Keratinocyte (primary cell): ENCODE measurements at regions not wholly inside any gene's neighbourhood (a gene's known extent, or its start where the extent isn't known, plus 50 kb on each side); places are given as distances from the start of the nearest gene placed in this dataset.

ENCODE experiments used
- DNase-seq: peaks from one replicate; pipeline ENCODE4 v3.0.0-alpha.2; 2011; ENCODE audit warnings: low read depth, missing footprints, low spot score
- FAIRE-seq: peaks from 2 replicates; lab custom pipeline; 2011; peaks lifted over from hg19 to GRCh38; lab: Jason Lieb, UNC
- H2AFZ ChIP-seq: 2 replicates; pipeline ENCODE4 v1.6.0; 2012; ENCODE audit warnings: low read length, control low read depth, inconsistent platforms; ENCODE audit not compliant: control insufficient read depth
- H3K27ac ChIP-seq: 2 replicates; pipeline ENCODE4 v1.5.1; 2011; ENCODE audit warnings: low read length; ENCODE audit not compliant: control insufficient read depth, insufficient read depth
- H3K27me3 ChIP-seq: 3 replicates; pipeline ENCODE4 v1.6.0; 2011; ENCODE audit warnings: low read length; ENCODE audit not compliant: control insufficient read depth, insufficient read depth; ENCODE audit errors: extremely low read depth
- H3K36me3 ChIP-seq, 2 experiments: 2 replicates in 1 of 2; 3 replicates in 1 of 2; pipeline ENCODE4 v1.5.1; 2011; ENCODE audit warnings: low read length in 2 of 2, mild to moderate bottlenecking in 1 of 2; ENCODE audit not compliant: control insufficient read depth in 2 of 2, insufficient read depth in 2 of 2; ENCODE audit errors: extremely low read depth in 1 of 2
- H3K4me1 ChIP-seq: 3 replicates; pipeline ENCODE4 v1.5.1; 2011; ENCODE audit warnings: low read length; ENCODE audit not compliant: control insufficient read depth, insufficient read depth; ENCODE audit errors: extremely low read depth
- H3K4me2 ChIP-seq: 3 replicates; pipeline ENCODE4 v1.6.0; 2011; ENCODE audit warnings: low read depth, low read length; ENCODE audit not compliant: control insufficient read depth, insufficient read depth; ENCODE audit errors: extremely low read depth
- H3K4me3 ChIP-seq, 3 experiments: fragments of 200-600 bp in 1 of 3; sonication (generic) in 1 of 3; 2 replicates in 2 of 3; 3 replicates in 1 of 3; pipeline ENCODE4 v1.5.1; 2011 to 2016; ENCODE audit warnings: low read length in 3 of 3, mild to moderate bottlenecking in 3 of 3, control low read depth in 2 of 3, inconsistent platforms in 1 of 3, low read depth in 1 of 3, mixed read lengths in 1 of 3, mixed run types in 1 of 3, moderate library complexity in 1 of 3; ENCODE audit not compliant: control insufficient read depth in 2 of 3, insufficient read depth in 2 of 3; ENCODE audit errors: extremely low read depth in 1 of 3
- H3K79me2 ChIP-seq: 2 replicates; pipeline ENCODE4 v1.6.0; 2012; ENCODE audit warnings: low read length; ENCODE audit not compliant: control insufficient read depth, insufficient read depth
- H3K9ac ChIP-seq: 3 replicates; pipeline ENCODE4 v1.6.0; 2011; ENCODE audit warnings: low read length; ENCODE audit not compliant: control insufficient read depth, insufficient read depth; ENCODE audit errors: extremely low read depth
- H3K9me1 ChIP-seq: 3 replicates; pipeline ENCODE4 v1.6.0; 2011; ENCODE audit warnings: low read length; ENCODE audit not compliant: control insufficient read depth, insufficient read depth; ENCODE audit errors: extremely low read depth
- H3K9me3 ChIP-seq: 2 replicates; pipeline ENCODE4 v1.5.1; 2012; ENCODE audit warnings: low read depth, low read length; ENCODE audit not compliant: control insufficient read depth
- H4K20me1 ChIP-seq: 3 replicates; pipeline ENCODE4 v1.6.0; 2011; ENCODE audit warnings: low read length; ENCODE audit not compliant: control insufficient read depth, insufficient read depth; ENCODE audit errors: extremely low read depth
- EZH2 ChIP-seq: IDR thresholded peaks from one replicate; pipeline ENCODE4 v1.6.1; 2012; ENCODE audit warnings: inconsistent platforms, mild to moderate bottlenecking, low read length, moderate library complexity
- dilution Hi-C: fragments of 300-500 bp; cut with MboI; formaldehyde crosslinking; loops from one replicate; pipeline ENCODE4 v1.7.0; 2020; ENCODE audit warnings: low sequenced_read_pairs; ENCODE audit not compliant: extremely low pct_ligation_motif_present
- TF ChIP-seq, protein P1 (sequence below), 3 experiments: IDR thresholded peaks in 1 of 3; conservative IDR thresholded peaks in 1 of 3; optimal IDR thresholded peaks in 1 of 3; 2 replicates in 2 of 3; 3 replicates in 1 of 3; pipeline versions ENCODE3 to v1.5.1; 2011; ENCODE audit warnings: low read length in 3 of 3, mild to moderate bottlenecking in 3 of 3, moderate library complexity in 2 of 3, control low read depth in 1 of 3, inconsistent platforms in 1 of 3; ENCODE audit not compliant: insufficient read depth in 2 of 3; ENCODE audit errors: extremely low read depth in 1 of 3

GRCh38 chr9:12212860-12213259 is 480.3 kb upstream of the TYRP1 start:
- H3K4me1 ChIP-seq = no peaks in the 10 kb centered on the region
- no peak overlapping the region for H3K4me2 ChIP-seq
- no peak for TF ChIP-seq EZH2
- TF ChIP-seq, protein P1, sequence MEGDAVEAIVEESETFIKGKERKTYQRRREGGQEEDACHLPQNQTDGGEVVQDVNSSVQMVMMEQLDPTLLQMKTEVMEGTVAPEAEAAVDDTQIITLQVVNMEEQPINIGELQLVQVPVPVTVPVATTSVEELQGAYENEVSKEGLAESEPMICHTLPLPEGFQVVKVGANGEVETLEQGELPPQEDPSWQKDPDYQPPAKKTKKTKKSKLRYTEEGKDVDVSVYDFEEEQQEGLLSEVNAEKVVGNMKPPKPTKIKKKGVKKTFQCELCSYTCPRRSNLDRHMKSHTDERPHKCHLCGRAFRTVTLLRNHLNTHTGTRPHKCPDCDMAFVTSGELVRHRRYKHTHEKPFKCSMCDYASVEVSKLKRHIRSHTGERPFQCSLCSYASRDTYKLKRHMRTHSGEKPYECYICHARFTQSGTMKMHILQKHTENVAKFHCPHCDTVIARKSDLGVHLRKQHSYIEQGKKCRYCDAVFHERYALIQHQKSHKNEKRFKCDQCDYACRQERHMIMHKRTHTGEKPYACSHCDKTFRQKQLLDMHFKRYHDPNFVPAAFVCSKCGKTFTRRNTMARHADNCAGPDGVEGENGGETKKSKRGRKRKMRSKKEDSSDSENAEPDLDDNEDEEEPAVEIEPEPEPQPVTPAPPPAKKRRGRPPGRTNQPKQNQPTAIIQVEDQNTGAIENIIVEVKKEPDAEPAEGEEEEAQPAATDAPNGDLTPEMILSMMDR (optimal IDR thresholded peaks at IDR 0.05 in 1 of 3, IDR thresholded peaks at IDR 0.05 in 1 of 3, conservative IDR thresholded peaks at IDR 0.05 in 1 of 3; ENCODE audit: extremely low read depth in 1 of 3, insufficient read depth in 2 of 3, low read length in 3 of 3) = no peak
- no peak overlapping the region for H3K4me3 ChIP-seq
- H3K9ac ChIP-seq = no peak overlapping the region
- no peaks in the 10 kb centered on the region for H3K79me2 ChIP-seq
- no peaks in the 10 kb centered on the region for H3K36me3 ChIP-seq
- no peak for DNase-seq
- no peaks in the 10 kb centered on the region for H3K9me1 ChIP-seq
- dilution Hi-C loops = no loop called here
- H3K9me3 ChIP-seq = no peaks in the 10 kb centered on the region
- H3K27me3 ChIP-seq = no peaks in the 10 kb centered on the region
- no peaks in the 10 kb centered on the region for H4K20me1 ChIP-seq
- FAIRE-seq = no peak
- H2AFZ ChIP-seq = no peak overlapping the region
- H3K27ac ChIP-seq = no peak overlapping the region

- Histone ChIP-seq H4K20me1 (no peaks in the 10 kb centered on the region), H3K4me2 (no peak overlapping the region), H3K27ac (no peak overlapping the region), H3K9ac (no peak overlapping the region), H2AFZ (no peak overlapping the region), H3K9me1 (no peaks in the 10 kb centered on the region), H3K4me3 (no peak overlapping the region), H3K4me1 (no peaks in the 10 kb centered on the region), H3K9me3 (no peaks in the 10 kb centered on the region), H3K79me2 (no peaks in the 10 kb centered on the region), H3K27me3 (no peaks in the 10 kb centered on the region), H3K36me3 (no peaks in the 10 kb centered on the region)
- FAIRE-seq (no peak), DNase-seq (no peak)
- TF ChIP-seq EZH2 = no peak
- TF ChIP-seq, protein P1 (optimal IDR thresholded peaks at IDR 0.05 in 1 of 3, IDR thresholded peaks at IDR 0.05 in 1 of 3, conservative IDR thresholded peaks at IDR 0.05 in 1 of 3; ENCODE audit: extremely low read depth in 1 of 3, insufficient read depth in 2 of 3, low read length in 3 of 3) = no peak
- dilution Hi-C loops = no loop called here
Observed at GRCh38 chr9:12221470-12221869, 471.7 kb upstream of the TYRP1 start.
